Keratinocyte (primary cell): ENCODE measurements at regions not wholly inside any gene's neighbourhood (a gene's known extent, or its start where the extent isn't known, plus 50 kb on each side); places are given as distances from the start of the nearest gene placed in this dataset.

Experiments used
- DNase-seq: peaks from one replicate; pipeline ENCODE4 v3.0.0-alpha.2; 2011; ENCODE audit warnings: low read depth, missing footprints, low spot score
- FAIRE-seq: peaks from 2 replicates; lab custom pipeline; 2011; peaks lifted over from hg19 to GRCh38; lab: Jason Lieb, UNC
- H2AFZ ChIP-seq: 2 replicates; pipeline ENCODE4 v1.6.0; 2012; ENCODE audit warnings: low read length, control low read depth, inconsistent platforms; ENCODE audit not compliant: control insufficient read depth
- H3K27ac ChIP-seq: 2 replicates; pipeline ENCODE4 v1.5.1; 2011; ENCODE audit warnings: low read length; ENCODE audit not compliant: control insufficient read depth, insufficient read depth
- H3K27me3 ChIP-seq: 3 replicates; pipeline ENCODE4 v1.6.0; 2011; ENCODE audit warnings: low read length; ENCODE audit not compliant: control insufficient read depth, insufficient read depth; ENCODE audit errors: extremely low read depth
- H3K36me3 ChIP-seq, 2 experiments: 2 replicates in 1 of 2; 3 replicates in 1 of 2; pipeline ENCODE4 v1.5.1; 2011; ENCODE audit warnings: low read length in 2 of 2, mild to moderate bottlenecking in 1 of 2; ENCODE audit not compliant: control insufficient read depth in 2 of 2, insufficient read depth in 2 of 2; ENCODE audit errors: extremely low read depth in 1 of 2
- H3K4me1 ChIP-seq: 3 replicates; pipeline ENCODE4 v1.5.1; 2011; ENCODE audit warnings: low read length; ENCODE audit not compliant: control insufficient read depth, insufficient read depth; ENCODE audit errors: extremely low read depth
- H3K4me2 ChIP-seq: 3 replicates; pipeline ENCODE4 v1.6.0; 2011; ENCODE audit warnings: low read depth, low read length; ENCODE audit not compliant: control insufficient read depth, insufficient read depth; ENCODE audit errors: extremely low read depth
- H3K4me3 ChIP-seq, 3 experiments: fragments of 200-600 bp in 1 of 3; sonication (generic) in 1 of 3; 2 replicates in 2 of 3; 3 replicates in 1 of 3; pipeline ENCODE4 v1.5.1; 2011 to 2016; ENCODE audit warnings: low read length in 3 of 3, mild to moderate bottlenecking in 3 of 3, control low read depth in 2 of 3, inconsistent platforms in 1 of 3, low read depth in 1 of 3, mixed read lengths in 1 of 3, mixed run types in 1 of 3, moderate library complexity in 1 of 3; ENCODE audit not compliant: control insufficient read depth in 2 of 3, insufficient read depth in 2 of 3; ENCODE audit errors: extremely low read depth in 1 of 3
- H3K79me2 ChIP-seq: 2 replicates; pipeline ENCODE4 v1.6.0; 2012; ENCODE audit warnings: low read length; ENCODE audit not compliant: control insufficient read depth, insufficient read depth
- H3K9ac ChIP-seq: 3 replicates; pipeline ENCODE4 v1.6.0; 2011; ENCODE audit warnings: low read length; ENCODE audit not compliant: control insufficient read depth, insufficient read depth; ENCODE audit errors: extremely low read depth
- H3K9me1 ChIP-seq: 3 replicates; pipeline ENCODE4 v1.6.0; 2011; ENCODE audit warnings: low read length; ENCODE audit not compliant: control insufficient read depth, insufficient read depth; ENCODE audit errors: extremely low read depth
- H3K9me3 ChIP-seq: 2 replicates; pipeline ENCODE4 v1.5.1; 2012; ENCODE audit warnings: low read depth, low read length; ENCODE audit not compliant: control insufficient read depth
- H4K20me1 ChIP-seq: 3 replicates; pipeline ENCODE4 v1.6.0; 2011; ENCODE audit warnings: low read length; ENCODE audit not compliant: control insufficient read depth, insufficient read depth; ENCODE audit errors: extremely low read depth
- EZH2 ChIP-seq: IDR thresholded peaks from one replicate; pipeline ENCODE4 v1.6.1; 2012; ENCODE audit warnings: inconsistent platforms, mild to moderate bottlenecking, low read length, moderate library complexity
- dilution Hi-C: fragments of 300-500 bp; cut with MboI; formaldehyde crosslinking; loops from one replicate; pipeline ENCODE4 v1.7.0; 2020; ENCODE audit warnings: low sequenced_read_pairs; ENCODE audit not compliant: extremely low pct_ligation_motif_present
- TF ChIP-seq, protein P1 (sequence below), 3 experiments: IDR thresholded peaks in 1 of 3; conservative IDR thresholded peaks in 1 of 3; optimal IDR thresholded peaks in 1 of 3; 2 replicates in 2 of 3; 3 replicates in 1 of 3; pipeline versions ENCODE3 to v1.5.1; 2011; ENCODE audit warnings: low read length in 3 of 3, mild to moderate bottlenecking in 3 of 3, moderate library complexity in 2 of 3, control low read depth in 1 of 3, inconsistent platforms in 1 of 3; ENCODE audit not compliant: insufficient read depth in 2 of 3; ENCODE audit errors: extremely low read depth in 1 of 3

GRCh38 chr10:3357737-3358136 lies 185.2 kb upstream of the PITRM1 start:
- H3K27ac ChIP-seq = no peak overlapping the region
- no peaks in the 10 kb centered on the region for H3K27me3 ChIP-seq
- no peak overlapping the region for H2AFZ ChIP-seq
- TF ChIP-seq, protein P1, sequence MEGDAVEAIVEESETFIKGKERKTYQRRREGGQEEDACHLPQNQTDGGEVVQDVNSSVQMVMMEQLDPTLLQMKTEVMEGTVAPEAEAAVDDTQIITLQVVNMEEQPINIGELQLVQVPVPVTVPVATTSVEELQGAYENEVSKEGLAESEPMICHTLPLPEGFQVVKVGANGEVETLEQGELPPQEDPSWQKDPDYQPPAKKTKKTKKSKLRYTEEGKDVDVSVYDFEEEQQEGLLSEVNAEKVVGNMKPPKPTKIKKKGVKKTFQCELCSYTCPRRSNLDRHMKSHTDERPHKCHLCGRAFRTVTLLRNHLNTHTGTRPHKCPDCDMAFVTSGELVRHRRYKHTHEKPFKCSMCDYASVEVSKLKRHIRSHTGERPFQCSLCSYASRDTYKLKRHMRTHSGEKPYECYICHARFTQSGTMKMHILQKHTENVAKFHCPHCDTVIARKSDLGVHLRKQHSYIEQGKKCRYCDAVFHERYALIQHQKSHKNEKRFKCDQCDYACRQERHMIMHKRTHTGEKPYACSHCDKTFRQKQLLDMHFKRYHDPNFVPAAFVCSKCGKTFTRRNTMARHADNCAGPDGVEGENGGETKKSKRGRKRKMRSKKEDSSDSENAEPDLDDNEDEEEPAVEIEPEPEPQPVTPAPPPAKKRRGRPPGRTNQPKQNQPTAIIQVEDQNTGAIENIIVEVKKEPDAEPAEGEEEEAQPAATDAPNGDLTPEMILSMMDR (optimal IDR thresholded peaks at IDR 0.05 in 1 of 3, IDR thresholded peaks at IDR 0.05 in 1 of 3, conservative IDR thresholded peaks at IDR 0.05 in 1 of 3; ENCODE audit: extremely low read depth in 1 of 3, insufficient read depth in 2 of 3, low read length in 3 of 3) = no peak
- TF ChIP-seq EZH2 = no peak
- no peaks in the 10 kb centered on the region for H3K36me3 ChIP-seq
- DNase-seq (no peak), FAIRE-seq (no peak)
- H3K4me1 ChIP-seq = peaks cover 2% of the 10 kb centered on the region
- H3K4me3 ChIP-seq = no peak overlapping the region
- H3K4me2 ChIP-seq = no peak overlapping the region
- no peaks in the 10 kb centered on the region for H3K9me1 ChIP-seq
- no peaks in the 10 kb centered on the region for H3K79me2 ChIP-seq
- dilution Hi-C loops = no loop called here
- no peak overlapping the region for H3K9ac ChIP-seq
- no peaks in the 10 kb centered on the region for H4K20me1 ChIP-seq
- H3K9me3 ChIP-seq = peaks cover 3% of the 10 kb centered on the region

DNA sequence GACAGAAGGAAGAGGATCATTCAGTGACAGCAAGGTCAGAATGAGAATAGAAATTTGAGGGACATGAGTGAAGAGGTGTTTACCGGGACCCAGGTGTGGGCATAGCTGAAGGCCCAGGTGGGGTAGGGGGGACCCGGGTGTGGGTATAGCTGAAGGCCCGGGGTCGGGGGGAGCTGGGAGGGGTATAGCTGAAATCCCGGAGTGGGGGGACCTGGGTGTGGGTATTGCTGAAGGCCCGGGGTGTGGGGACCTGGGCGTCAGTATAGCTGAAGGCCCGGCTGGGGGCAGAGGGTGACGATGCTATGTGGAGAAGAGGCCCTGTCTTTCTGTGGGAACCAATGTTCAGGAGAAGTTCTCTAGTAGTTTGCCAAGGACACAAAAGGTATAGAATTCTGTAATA lies 183.0 kb upstream of the PITRM1 start:
- H4K20me1 ChIP-seq = no peaks in the 10 kb centered on the region
- no peaks in the 10 kb centered on the region for H3K9me3 ChIP-seq
- H3K27me3 ChIP-seq = no peaks in the 10 kb centered on the region
- H3K79me2 ChIP-seq = no peaks in the 10 kb centered on the region
- FAIRE-seq (no peak), DNase-seq (no peak)
- TF ChIP-seq EZH2 = no peak
- TF ChIP-seq, protein P1 (optimal IDR thresholded peaks at IDR 0.05 in 1 of 3, IDR thresholded peaks at IDR 0.05 in 1 of 3, conservative IDR thresholded peaks at IDR 0.05 in 1 of 3; ENCODE audit: extremely low read depth in 1 of 3, insufficient read depth in 2 of 3, low read length in 3 of 3) = no peak
- dilution Hi-C loops = no loop called here
- no peak overlapping the region for H3K4me2 ChIP-seq
- H3K9ac ChIP-seq = no peak overlapping the region
- no peak overlapping the region for H3K27ac ChIP-seq
- peaks cover 2% of the 10 kb centered on the region for H3K4me1 ChIP-seq
- no peaks in the 10 kb centered on the region for H3K36me3 ChIP-seq
- H2AFZ ChIP-seq = no peak overlapping the region
- H3K9me1 ChIP-seq = no peaks in the 10 kb centered on the region
- no peak overlapping the region for H3K4me3 ChIP-seq
